ENCODE measurements at regions not wholly inside any gene's neighbourhood (a gene's known extent, or its start where the extent isn't known, plus 50 kb on each side); places are given as distances from the start of the nearest gene placed in this dataset.

GRCh38 chr7:110129159-110129558 lies 961.8 kb upstream of the LRRN3 start:
- TF ChIP-seq, protein P1, sequence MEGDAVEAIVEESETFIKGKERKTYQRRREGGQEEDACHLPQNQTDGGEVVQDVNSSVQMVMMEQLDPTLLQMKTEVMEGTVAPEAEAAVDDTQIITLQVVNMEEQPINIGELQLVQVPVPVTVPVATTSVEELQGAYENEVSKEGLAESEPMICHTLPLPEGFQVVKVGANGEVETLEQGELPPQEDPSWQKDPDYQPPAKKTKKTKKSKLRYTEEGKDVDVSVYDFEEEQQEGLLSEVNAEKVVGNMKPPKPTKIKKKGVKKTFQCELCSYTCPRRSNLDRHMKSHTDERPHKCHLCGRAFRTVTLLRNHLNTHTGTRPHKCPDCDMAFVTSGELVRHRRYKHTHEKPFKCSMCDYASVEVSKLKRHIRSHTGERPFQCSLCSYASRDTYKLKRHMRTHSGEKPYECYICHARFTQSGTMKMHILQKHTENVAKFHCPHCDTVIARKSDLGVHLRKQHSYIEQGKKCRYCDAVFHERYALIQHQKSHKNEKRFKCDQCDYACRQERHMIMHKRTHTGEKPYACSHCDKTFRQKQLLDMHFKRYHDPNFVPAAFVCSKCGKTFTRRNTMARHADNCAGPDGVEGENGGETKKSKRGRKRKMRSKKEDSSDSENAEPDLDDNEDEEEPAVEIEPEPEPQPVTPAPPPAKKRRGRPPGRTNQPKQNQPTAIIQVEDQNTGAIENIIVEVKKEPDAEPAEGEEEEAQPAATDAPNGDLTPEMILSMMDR (IDR thresholded peaks at IDR 0.05; ENCODE audit: low read depth, low read length, poor library complexity, severe bottlenecking) = no peak
- no peak for TF ChIP-seq EZH2phosphoT487 (IDR thresholded peaks at IDR 0.05; ENCODE audit: borderline replicate concordance, low read length)
